Transverse colon (tissue), 4 donors: ENCODE measurements at regions not wholly inside any gene's neighbourhood (a gene's known extent, or its start where the extent isn't known, plus 50 kb on each side); places are given as distances from the start of the nearest gene placed in this dataset.

Experiments
- DNase-seq: peaks from one replicate; pipeline ENCODE4 v3.0.0-alpha.2; 2019
- H3K27ac ChIP-seq, 4 donors: fragments of 200-600 bp; sonication (generic); 2 replicates each; pipeline ENCODE4 v1.5.1; 2016 to 2018; ENCODE audit warnings: inconsistent platforms in 4 of 4
- H3K27me3 ChIP-seq: fragments of 200-600 bp; sonication (generic); 2 replicates; pipeline ENCODE4 v1.5.1; 2017; ENCODE audit warnings: inconsistent platforms
- H3K36me3 ChIP-seq, 4 donors: fragments of 200-600 bp; sonication (generic); 2 replicates each; pipeline ENCODE4 v1.5.1; 2017 to 2019; ENCODE audit warnings: inconsistent platforms in 4 of 4
- H3K4me1 ChIP-seq, 4 donors: fragments of 200-600 bp; sonication (generic); 2 replicates each; pipeline ENCODE4 v1.5.1; 2017 to 2020; ENCODE audit warnings: inconsistent platforms in 4 of 4
- H3K4me3 ChIP-seq, 4 donors: fragments of 200-600 bp; sonication (generic); 1 replicate in 1 of 4; 2 replicates in 3 of 4; pipeline versions ENCODE4 v1.5.1 to v1.6.1; 2017 to 2019; ENCODE audit warnings: inconsistent platforms in 4 of 4
- H3K9me3 ChIP-seq, 2 donors: fragments of 200-600 bp; sonication (generic); 2 replicates each; pipeline ENCODE4 v1.5.1; 2017 to 2019; ENCODE audit warnings: inconsistent platforms in 2 of 2
- CTCF ChIP-seq, 5 experiments: fragments of 200-600 bp in 3 of 5; fragments of 450-650 bp in 2 of 5; sonication (generic) in 3 of 5; IDR thresholded peaks; 1 replicate in 2 of 5; 2 replicates in 3 of 5; pipeline ENCODE4 v1.5.1; 2016 to 2017; ENCODE audit warnings: antibody characterized with exemption in 5 of 5, inconsistent platforms in 3 of 5, mild to moderate bottlenecking in 2 of 5, moderate library complexity in 1 of 5
- EP300 ChIP-seq: sonication (generic); formaldehyde crosslinking; IDR thresholded peaks from one replicate; pipeline ENCODE4 v1.6.1; 2017; ENCODE audit warnings: antibody characterized with exemption, low read depth
- POLR2A ChIP-seq: fragments of 450-650 bp; IDR thresholded peaks from one replicate; pipeline ENCODE4 v1.6.1; 2016; ENCODE audit warnings: antibody characterized with exemption, mild to moderate bottlenecking, moderate library complexity
- POLR2AphosphoS5 ChIP-seq, 3 donors: sonication (generic); formaldehyde crosslinking; IDR thresholded peaks; one replicate each; pipeline ENCODE4 v1.6.1; 2016; ENCODE audit warnings: antibody characterized with exemption in 3 of 3
- WGBS, 2 donors: methylation state at CpG; one replicate each; pipeline ENCODE4 v1.1.5; 2018; ENCODE audit warnings: low coverage in 1 of 2; 5-methylcytosine and 5-hydroxymethylcytosine counted together
- in situ Hi-C, 4 donors: fragments of 200-750 bp; cut with MboI; loops; one replicate each; pipeline versions ENCODE4 v1.15.0 to v1.15.1; 2017; ENCODE audit warnings: low sequenced_read_pairs in 3 of 4, low pct_ligation_motif_present in 1 of 4, low pct_unique_long_range_greater_than_20kb in 1 of 4
- intact Hi-C: fragments of 100-400 bp; cut with DNase I; formaldehyde crosslinking; loops from one replicate; pipeline ENCODE4 v1.15.1; 2023; ENCODE audit warnings: low total_unique reads

GRCh38 chr11:31926816-31927528 lies 115.8 kb upstream of the PAX6 start:
- Histone ChIP-seq H3K27ac (no peak overlapping the region), H3K27me3 (no peaks in the 10 kb centered on the region), H3K4me3 (no peak overlapping the region), H3K4me1 (no peaks in the 10 kb centered on the region), H3K9me3 (no peaks in the 10 kb centered on the region), H3K36me3 (no peaks in the 10 kb centered on the region)
- TF ChIP-seq POLR2AphosphoS5 (IDR thresholded peaks at IDR 0.05) (no peak), CTCF (IDR thresholded peaks at IDR 0.05) (no peak), POLR2A (no peak), EP300 (no peak)
- 56 to 77% methylated on average over 3 of the region's 3 CpGs for WGBS, 2 donors
- in situ Hi-C loops, result no loop called here
- DNase-seq, result no peak
- intact Hi-C loops, result no loop called here

DNA sequence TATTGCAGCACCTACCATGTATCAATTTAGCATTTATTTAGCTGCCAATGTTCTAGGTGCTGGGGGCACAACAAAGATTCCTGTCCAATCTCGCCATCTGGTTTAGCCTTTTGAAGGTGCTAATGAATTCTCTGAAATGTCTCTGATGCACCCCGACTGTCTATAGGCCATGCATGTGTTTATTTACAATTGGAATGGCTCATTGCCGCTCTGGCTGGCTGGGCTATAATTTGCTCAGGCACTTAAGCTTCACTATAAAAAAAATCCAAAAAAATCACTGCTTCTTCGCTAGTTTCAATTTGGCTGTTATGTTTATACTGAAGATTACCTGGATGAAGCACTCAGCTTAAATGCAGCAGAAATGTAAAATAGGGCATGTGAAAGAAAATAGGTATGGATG lies 115.0 kb upstream of the PAX6 start:
- H3K4me3 ChIP-seq, result no peak overlapping the region
- no peaks in the 10 kb centered on the region for H3K36me3 ChIP-seq
- TF ChIP-seq POLR2AphosphoS5 (IDR thresholded peaks at IDR 0.05), result no peak
- TF ChIP-seq POLR2A, result no peak
- no peak for TF ChIP-seq CTCF (IDR thresholded peaks at IDR 0.05)
- no peak for TF ChIP-seq EP300
- no peak overlapping the region for H3K27ac ChIP-seq
- in situ Hi-C loops (no loop called here), intact Hi-C loops (no loop called here)
- no peaks in the 10 kb centered on the region for H3K27me3 ChIP-seq
- no peaks in the 10 kb centered on the region for H3K4me1 ChIP-seq
- no peaks in the 10 kb centered on the region for H3K9me3 ChIP-seq
- no peak for DNase-seq
- WGBS, 2 donors, result 57 to 69% methylated on average over 3 to 4 of the region's 4 CpGs

DNA sequence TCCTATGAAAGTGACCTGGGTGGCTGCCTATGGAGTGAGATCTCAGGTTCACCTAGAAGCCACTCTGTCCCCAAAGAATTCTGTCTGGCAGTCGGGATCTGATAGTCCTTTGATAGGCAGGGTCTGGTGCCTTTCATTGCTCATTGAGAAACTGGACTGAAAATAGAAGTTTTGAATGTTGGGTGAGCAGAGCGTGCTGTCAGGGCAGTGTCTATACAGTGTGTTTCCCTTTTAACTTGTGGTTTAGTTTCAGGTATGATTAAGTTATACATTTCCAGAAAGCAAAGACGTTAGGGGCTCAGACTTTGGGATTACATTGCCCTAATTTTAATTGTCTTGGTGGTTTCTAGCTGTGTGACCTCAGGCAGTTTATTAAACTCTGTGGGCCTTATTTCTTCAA lies 111.3 kb upstream of the PAX6 start:
- intact Hi-C loops, result no loop called here

DNA sequence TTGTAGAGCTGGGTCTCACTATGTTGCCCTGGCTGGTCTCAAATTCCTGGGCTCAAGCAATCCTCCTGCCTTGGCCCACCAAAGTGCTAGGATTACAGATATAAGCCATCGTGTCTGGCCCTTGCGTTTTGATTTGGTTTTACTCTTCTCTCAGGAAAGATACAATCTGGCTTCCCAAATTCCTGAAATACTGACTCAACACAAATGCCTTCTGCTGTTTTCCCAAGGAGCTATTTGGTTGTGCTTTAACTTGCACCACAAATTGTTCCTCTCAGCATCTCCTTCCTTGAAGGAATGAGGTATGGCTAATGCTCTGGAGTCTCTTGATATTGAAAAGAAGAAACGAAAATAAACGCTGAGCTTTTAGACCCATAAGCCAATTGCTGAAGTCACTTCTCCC lies 110.0 kb upstream of the PAX6 start:
- intact Hi-C loops, result no loop called here
- no peak for DNase-seq

More for the DNA sequence above, 111.3 kb upstream of the PAX6 start:
- TF ChIP-seq CTCF (IDR thresholded peaks at IDR 0.05) (no peak), EP300 (no peak), POLR2AphosphoS5 (IDR thresholded peaks at IDR 0.05) (no peak), POLR2A (no peak)
- 40 to 53% methylated on average over 3 of the region's 3 CpGs for WGBS, 2 donors
- Histone ChIP-seq H3K4me1 (no peaks in the 10 kb centered on the region), H3K4me3 (no peak overlapping the region), H3K9me3 (no peaks in the 10 kb centered on the region), H3K27ac (no peak overlapping the region), H3K27me3 (no peaks in the 10 kb centered on the region), H3K36me3 (no peaks in the 10 kb centered on the region)
- in situ Hi-C loops, result no loop called here
- no peak for DNase-seq

More for the DNA sequence above, 110.0 kb upstream of the PAX6 start:
- Histone ChIP-seq H3K27ac (no peak overlapping the region), H3K4me1 (no peaks in the 10 kb centered on the region), H3K4me3 (no peak overlapping the region), H3K27me3 (no peaks in the 10 kb centered on the region), H3K36me3 (no peaks in the 10 kb centered on the region), H3K9me3 (no peaks in the 10 kb centered on the region)
- 44 to 65% methylated on average over 4 of the region's 4 CpGs for WGBS, 2 donors
- no peak for TF ChIP-seq CTCF (IDR thresholded peaks at IDR 0.05)
- TF ChIP-seq POLR2AphosphoS5 (IDR thresholded peaks at IDR 0.05), result no peak
- TF ChIP-seq EP300, result no peak
- no peak for TF ChIP-seq POLR2A
- in situ Hi-C loops, result no loop called here
